Left ventricle myocardium superior (tissue), 1 donor: ENCODE measurements at regions not wholly inside any gene's neighbourhood (a gene's known extent, or its start where the extent isn't known, plus 50 kb on each side); places are given as distances from the start of the nearest gene placed in this dataset.
A peak's percentile ranks its signal among the peaks of the same experiment; 100 is the strongest.

Experiments used
- ATAC-seq: fragments of 200-7000 bp; cut with Tn5 transposase; one replicate; pipeline ENCODE4 v1.9.1; 2020; ENCODE audit warnings: mild to moderate bottlenecking, moderate library complexity
- DNase-seq: peaks from one replicate; pipeline ENCODE4 v3.0.0-alpha.2; 2020
- intact Hi-C: fragments of 100-400 bp; cut with micrococcal nuclease; formaldehyde crosslinking; loops from one replicate; pipeline ENCODE4 v1.11.0; 2022
- donor health status: DM: no; HTN: yes; CAD: no; lungs with severe emphysema.

- DNase-seq = no peak
- intact Hi-C loops = no loop called here
- no peak for ATAC-seq
These were observed 268.5 kb downstream of the SHQ1 start for GRCh38 chr3:72579581-72580245.

GRCh38 chr3:72579191-72579580 lies 269.1 kb downstream of the SHQ1 start:
- DNase-seq = no peak
- intact Hi-C loops = no loop called here
- ATAC-seq = no peak

GRCh38 chr3:72577190-72577589 lies 271.1 kb downstream of the SHQ1 start:
- intact Hi-C loops = no loop called here
- DNase-seq (no peak), ATAC-seq (no peak)

- intact Hi-C loops = no loop called here
- ATAC-seq (no peak), DNase-seq (no peak)
These were observed 271.7 kb downstream of the SHQ1 start for GRCh38 chr3:72576563-72576962.

DNA sequence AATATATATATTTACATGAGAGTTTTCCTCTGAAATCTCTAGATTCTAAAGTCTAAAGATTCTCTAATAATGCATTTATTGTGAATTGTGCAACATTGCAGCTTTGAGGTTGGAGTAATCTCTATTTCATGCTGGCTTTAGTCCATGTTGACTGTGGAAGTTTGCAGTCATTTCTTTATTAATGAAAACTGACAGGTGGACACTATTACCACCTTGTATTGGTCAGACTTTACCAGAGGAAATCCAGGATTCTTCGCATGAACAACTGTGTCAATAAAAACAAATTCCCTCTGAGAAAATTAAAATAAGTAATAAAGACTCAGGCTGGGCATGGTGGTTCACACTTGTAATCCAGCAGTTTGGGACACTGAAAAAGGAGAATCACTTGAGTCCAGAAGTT lies 274.1 kb downstream of the SHQ1 start:
- intact Hi-C loops = no loop called here
- no peak for ATAC-seq
- DNase-seq = no peak

DNA sequence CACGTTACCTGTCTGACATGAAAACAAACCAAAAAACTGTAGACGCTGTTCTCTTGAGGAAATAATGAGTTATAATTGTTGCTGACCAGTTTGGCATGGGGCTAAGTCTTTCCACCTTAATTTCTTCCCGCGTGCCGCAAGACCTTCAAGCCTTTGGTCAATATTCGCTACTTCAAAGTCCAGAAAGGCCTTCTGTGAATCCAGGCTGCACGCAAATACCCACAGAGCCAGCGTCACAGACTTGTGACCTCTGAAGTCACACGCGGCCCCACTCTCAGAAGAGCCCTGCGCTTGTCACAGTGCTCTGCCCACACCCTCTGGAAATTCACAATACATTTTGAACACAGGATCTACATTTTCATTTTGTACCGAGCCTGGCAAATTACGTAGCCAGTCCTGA lies 275.2 kb downstream of the SHQ1 start:
- no peak for DNase-seq
- intact Hi-C loops = no loop called here
- ATAC-seq = no peak

DNA sequence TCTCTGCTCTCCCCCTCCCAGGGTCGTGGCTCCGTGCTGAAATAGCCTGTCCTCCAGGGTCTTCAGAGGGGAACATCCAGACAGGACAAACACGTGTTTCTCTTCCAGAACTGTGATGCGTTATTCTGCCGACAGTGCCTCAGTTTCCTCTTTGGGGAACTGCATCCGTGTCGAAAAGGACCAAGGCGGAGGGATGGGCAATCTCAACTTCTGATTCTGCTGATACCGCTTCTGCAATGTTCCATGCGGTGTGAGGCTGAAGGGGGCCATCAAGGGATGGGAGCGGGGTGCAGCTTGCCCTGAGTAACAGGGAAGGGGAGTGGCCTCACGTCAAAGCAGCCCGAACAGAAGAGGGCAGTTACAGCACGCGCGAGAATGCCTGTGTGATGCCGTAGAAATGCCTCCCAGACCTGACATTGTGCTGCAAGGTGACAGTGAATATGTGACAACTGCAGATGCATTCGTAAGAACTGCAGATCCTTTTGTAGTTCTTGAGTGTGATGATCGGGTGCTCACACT lies 275.7 kb downstream of the SHQ1 start:
- DNase-seq (no peak), ATAC-seq (no peak)
- intact Hi-C loops = no loop called here

DNA sequence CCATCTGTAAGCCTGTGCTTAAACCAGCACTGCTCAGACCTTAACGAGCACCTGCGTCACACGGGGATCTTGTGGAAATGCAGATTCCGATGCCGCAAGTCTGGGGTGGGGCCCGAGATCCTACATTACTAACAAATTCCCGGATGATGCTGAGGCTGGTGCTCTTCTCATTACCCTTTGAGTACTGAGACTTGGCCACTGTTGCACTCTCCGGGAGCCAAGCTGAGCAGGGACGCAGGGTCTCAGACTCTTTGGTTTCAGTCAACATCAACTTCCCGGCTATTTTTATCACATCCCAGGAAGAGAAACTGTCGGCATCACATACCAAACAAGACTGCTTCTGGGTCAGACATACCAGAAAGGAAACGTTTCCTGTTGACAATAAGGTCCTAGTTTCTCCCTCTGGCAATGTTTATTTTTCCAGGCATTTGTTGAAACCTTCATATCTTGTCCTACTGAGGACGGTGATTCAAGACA lies 276.6 kb downstream of the SHQ1 start:
- ATAC-seq (no peak), DNase-seq (no peak)
- intact Hi-C loops = no loop called here

DNA sequence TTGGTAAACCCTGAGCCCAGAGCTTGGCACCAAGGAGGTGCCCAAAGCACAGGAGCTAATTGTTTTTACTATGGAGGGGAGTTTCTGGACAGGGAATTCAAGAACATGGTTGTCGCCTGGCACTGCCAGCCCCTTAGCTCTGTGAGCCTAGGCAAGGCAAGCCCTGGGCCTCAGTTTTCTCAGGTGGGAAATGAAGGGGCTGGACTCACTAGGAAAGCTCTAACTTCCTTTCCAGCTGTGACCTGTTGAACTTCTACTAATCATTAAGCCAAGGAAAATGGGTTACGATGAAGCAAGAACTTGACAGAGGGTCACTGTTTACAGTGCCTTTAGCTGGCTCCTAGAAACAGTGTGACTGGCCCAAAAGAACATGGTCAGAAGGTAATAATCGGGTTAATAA lies 277.2 kb downstream of the SHQ1 start:
- intact Hi-C loops = no loop called here
- no peak for ATAC-seq
- no peak for DNase-seq

DNA sequence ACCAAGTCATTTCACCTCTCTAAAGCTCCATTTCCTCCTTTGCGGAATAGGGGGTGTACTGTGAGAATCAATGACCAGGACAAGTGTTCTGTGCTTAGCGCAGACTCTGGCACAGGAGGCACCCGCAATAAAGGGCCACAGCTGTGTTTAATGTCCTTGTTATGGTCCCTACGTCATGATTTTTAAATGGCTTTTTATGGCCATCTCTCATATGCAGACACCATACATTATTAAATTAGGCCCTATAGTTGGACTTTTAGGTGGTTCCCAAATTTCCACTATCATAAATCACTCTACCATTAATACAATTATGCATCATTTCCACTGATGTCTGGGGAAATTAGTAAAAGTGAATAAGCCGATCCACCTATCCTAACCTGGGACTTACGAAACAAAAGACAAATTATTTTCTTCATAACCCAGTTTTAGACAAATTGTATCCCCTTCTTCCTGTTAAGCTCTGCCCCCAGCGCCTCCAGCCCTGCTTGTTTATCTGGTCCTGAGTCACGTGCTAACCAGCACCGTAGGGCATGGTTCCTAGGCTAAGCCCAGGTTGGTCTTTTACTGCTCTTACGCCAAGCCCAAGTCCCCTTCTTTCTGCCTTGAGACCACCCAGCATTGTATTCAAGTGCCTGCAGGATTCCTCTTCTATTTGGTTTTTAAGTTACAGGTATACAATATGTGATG lies 278.3 kb downstream of the SHQ1 start:
- DNase-seq (no peak), ATAC-seq (no peak)
- intact Hi-C loops = no loop called here

DNA sequence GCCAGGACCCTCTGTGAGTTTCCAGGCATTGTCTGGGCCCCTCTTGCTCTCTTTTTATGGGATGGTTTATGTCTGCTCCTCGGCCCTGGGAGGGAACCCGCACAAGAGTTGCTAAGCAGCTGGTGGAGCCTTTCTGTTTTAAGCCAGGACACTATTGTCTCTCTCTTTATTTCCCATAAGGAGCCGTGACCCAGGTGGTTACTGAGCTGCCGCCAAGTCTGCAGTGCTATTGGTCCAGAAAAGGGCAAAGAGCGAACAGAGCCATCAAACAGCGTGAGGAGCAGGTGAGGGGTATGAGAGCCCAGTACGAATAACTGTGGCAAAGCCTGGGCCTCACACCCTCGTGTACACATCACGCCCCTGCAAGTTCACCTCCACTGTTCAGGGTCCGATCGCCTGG lies 280.2 kb downstream of the SHQ1 start:
- intact Hi-C loops = no loop called here
- no peak for ATAC-seq
- DNase-seq = no peak

- intact Hi-C loops = no loop called here
- DNase-seq (no peak), ATAC-seq (peak; percentile 68)
These were observed 280.8 kb downstream of the SHQ1 start for GRCh38 chr3:72567474-72567873.

DNA sequence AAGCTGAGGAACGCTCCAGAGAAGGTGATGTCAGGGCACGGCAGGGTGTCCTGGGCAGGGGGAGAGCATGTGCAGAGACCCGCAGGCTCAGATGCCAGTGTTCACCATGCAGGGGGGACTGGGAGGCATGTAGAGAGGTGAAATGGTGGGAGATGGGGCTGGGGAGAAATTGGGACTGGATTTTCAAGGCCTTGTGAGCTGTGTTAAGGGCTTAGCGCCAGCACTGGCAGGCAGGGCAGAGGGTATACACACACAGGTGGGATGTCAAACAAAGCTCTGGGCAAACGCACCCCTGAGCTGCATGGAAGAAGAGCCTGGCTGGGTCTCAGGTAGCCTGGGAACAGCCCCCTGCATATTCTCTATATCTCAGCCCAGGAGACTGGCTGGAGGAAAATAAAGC lies 282.7 kb downstream of the SHQ1 start:
- DNase-seq (no peak), ATAC-seq (no peak)
- intact Hi-C loops = no loop called here

GRCh38 chr3:72563690-72564370 lies 284.4 kb downstream of the SHQ1 start:
- intact Hi-C loops = no loop called here
- no peak for ATAC-seq

DNA sequence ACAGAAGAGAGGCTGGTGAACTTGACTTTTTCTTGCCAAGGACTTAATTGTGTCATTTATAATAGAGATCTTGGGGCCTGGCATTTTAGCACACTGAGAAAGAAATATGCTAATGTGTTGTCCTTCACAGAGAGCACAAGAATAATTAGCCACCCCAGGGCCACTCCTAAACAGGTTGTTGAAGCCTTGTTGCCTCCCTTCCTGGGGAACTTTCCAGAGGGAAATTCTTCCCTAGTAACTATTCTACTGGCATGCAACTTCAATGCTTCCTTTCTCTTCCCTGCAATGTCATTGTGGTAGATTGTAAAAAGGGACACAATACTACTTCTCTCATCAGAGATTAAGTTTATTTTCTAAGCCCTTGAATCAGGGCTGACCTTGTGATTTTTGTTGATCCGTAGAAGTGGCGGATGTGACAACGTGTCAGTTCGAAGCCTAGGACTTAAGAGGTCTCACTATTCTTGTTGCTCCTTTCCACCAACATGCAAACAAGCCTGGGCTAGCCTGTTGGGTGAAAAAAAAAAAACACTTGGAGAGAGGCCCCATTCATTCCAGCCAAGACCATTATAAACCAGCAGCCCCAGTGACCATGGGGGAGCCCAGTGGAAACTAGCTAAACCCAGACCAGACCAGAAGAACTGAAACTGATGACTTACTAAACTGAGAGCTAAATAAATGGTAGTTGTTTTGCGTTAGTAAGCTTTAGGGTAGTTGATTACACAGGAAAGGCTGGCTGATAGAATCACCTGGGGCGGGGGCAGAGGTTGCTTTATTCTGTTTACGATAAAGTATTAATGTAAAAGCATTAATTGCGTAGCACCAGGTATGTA lies 287.2 kb downstream of the SHQ1 start:
- no peak for ATAC-seq
- DNase-seq = no peak
- intact Hi-C loops = no loop called here

More at GRCh38 chr3:72563690-72564370, 284.4 kb downstream of the SHQ1 start:
- no peak for DNase-seq

DNA sequence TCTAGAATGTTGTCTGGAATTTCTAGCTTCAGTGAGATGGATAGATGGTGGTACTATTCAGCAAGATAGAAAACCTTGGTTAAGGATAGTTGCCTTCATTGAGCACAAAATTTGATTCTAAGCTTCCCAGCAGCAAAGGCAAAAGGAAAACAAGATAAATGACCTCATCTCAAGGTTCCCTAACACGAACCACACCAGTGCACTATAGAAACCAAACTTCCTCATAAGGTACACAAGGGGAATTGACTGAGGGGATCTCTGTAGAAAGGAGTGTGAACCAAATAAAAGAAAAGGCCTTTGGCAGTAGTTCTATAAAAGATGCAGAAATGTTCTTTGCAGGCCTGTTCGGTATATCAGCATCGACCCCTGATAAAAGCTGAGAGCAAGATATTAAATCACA lies 288.9 kb downstream of the SHQ1 start:
- ATAC-seq = no peak
- no peak for DNase-seq
- intact Hi-C loops = no loop called here

- intact Hi-C loops = no loop called here
- DNase-seq (no peak), ATAC-seq (no peak)
These were observed 290.2 kb downstream of the SHQ1 start for GRCh38 chr3:72558001-72558400.

- DNase-seq = no peak
- ATAC-seq = no peak
- intact Hi-C loops = no loop called here
These were observed 292.5 kb downstream of the SHQ1 start for GRCh38 chr3:72555714-72556113.

GRCh38 chr3:72554689-72555088 lies 293.6 kb downstream of the SHQ1 start:
- DNase-seq = no peak
- ATAC-seq = no peak
- intact Hi-C loops = no loop called here

- DNase-seq (no peak), ATAC-seq (no peak)
- intact Hi-C loops = no loop called here
These were observed 294.9 kb downstream of the SHQ1 start for GRCh38 chr3:72553298-72553697.
